ENCODE measurements at regions not wholly inside any gene's neighbourhood (a gene's known extent, or its start where the extent isn't known, plus 50 kb on each side); places are given as distances from the start of the nearest gene placed in this dataset.

- no peak for FAIRE-seq
- WGBS (ENCODE audit: missing lambda C conversion rate) = 2% methylated on average over 3 of the region's 3 CpGs
- no peak overlapping the region for H3K4me3 ChIP-seq
Observed at GRCh38 chr20:60124776-60125381, 166.7 kb downstream of the CDH26 start.

GRCh38 chr20:60125513-60125912 lies 167.3 kb downstream of the CDH26 start:
- FAIRE-seq (no peak), ATAC-seq (no peak), DNase-seq (ENCODE audit: low read depth in 1 of 2, low spot score in 1 of 2) (no peak)
- Histone ChIP-seq H3K9me3 (no peaks in the 10 kb centered on the region), H3K4me2 (no peak overlapping the region), H3K4me3 (no peak overlapping the region), H3K27ac (no peak overlapping the region), H3K4me1 (no peaks in the 10 kb centered on the region)
- WGBS (ENCODE audit: missing lambda C conversion rate) = 36% methylated on average over 8 of the region's 8 CpGs
- TF ChIP-seq POLR2AphosphoS2 (conservative IDR thresholded peaks at IDR 0.05; ENCODE audit: low read length) = no peak
- TF ChIP-seq, protein P1, sequence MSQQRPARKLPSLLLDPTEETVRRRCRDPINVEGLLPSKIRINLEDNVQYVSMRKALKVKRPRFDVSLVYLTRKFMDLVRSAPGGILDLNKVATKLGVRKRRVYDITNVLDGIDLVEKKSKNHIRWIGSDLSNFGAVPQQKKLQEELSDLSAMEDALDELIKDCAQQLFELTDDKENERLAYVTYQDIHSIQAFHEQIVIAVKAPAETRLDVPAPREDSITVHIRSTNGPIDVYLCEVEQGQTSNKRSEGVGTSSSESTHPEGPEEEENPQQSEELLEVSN (IDR thresholded peaks at IDR 0.05; ENCODE audit: borderline replicate concordance, low read depth) = no peak
- POLR2A ChIA-PET = no interaction called here
- CTCF ChIA-PET = no interaction called here

More at GRCh38 chr20:60124776-60125381, 166.7 kb downstream of the CDH26 start:
- ChIA-PET CTCF (no interaction called here), POLR2A (no interaction called here)
- Histone ChIP-seq H3K4me1 (no peaks in the 10 kb centered on the region), H3K27ac (no peak overlapping the region), H3K4me2 (no peak overlapping the region), H3K9me3 (no peaks in the 10 kb centered on the region)
- ATAC-seq (no peak), DNase-seq (ENCODE audit: low read depth in 1 of 2, low spot score in 1 of 2) (no peak)
- TF ChIP-seq, protein P2, sequence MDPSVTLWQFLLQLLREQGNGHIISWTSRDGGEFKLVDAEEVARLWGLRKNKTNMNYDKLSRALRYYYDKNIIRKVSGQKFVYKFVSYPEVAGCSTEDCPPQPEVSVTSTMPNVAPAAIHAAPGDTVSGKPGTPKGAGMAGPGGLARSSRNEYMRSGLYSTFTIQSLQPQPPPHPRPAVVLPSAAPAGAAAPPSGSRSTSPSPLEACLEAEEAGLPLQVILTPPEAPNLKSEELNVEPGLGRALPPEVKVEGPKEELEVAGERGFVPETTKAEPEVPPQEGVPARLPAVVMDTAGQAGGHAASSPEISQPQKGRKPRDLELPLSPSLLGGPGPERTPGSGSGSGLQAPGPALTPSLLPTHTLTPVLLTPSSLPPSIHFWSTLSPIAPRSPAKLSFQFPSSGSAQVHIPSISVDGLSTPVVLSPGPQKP (IDR thresholded peaks at IDR 0.05; ENCODE audit: low read depth, low read length) = no peak
- TF ChIP-seq TFCP2L1 (CRISPR knock-in tag; IDR thresholded peaks at IDR 0.05) (no peak), HOXB13 (CRISPR knock-in tag; IDR thresholded peaks at IDR 0.05; ENCODE audit: low read depth) (no peak), EHMT2 (IDR thresholded peaks at IDR 0.05; ENCODE audit: low read depth) (no peak), POLR2AphosphoS2 (conservative IDR thresholded peaks at IDR 0.05; ENCODE audit: low read length) (no peak), FOSL2 (IDR thresholded peaks at IDR 0.05) (no peak), FOSL2 (CRISPR knock-in tag; IDR thresholded peaks at IDR 0.05) (no peak), CHD2 (IDR thresholded peaks at IDR 0.05; ENCODE audit: low read length, partially characterized antibody) (no peak), BHLHE40 (IDR thresholded peaks at IDR 0.05; ENCODE audit: low read depth, low read length) (no peak)
- TF ChIP-seq, protein P3, sequence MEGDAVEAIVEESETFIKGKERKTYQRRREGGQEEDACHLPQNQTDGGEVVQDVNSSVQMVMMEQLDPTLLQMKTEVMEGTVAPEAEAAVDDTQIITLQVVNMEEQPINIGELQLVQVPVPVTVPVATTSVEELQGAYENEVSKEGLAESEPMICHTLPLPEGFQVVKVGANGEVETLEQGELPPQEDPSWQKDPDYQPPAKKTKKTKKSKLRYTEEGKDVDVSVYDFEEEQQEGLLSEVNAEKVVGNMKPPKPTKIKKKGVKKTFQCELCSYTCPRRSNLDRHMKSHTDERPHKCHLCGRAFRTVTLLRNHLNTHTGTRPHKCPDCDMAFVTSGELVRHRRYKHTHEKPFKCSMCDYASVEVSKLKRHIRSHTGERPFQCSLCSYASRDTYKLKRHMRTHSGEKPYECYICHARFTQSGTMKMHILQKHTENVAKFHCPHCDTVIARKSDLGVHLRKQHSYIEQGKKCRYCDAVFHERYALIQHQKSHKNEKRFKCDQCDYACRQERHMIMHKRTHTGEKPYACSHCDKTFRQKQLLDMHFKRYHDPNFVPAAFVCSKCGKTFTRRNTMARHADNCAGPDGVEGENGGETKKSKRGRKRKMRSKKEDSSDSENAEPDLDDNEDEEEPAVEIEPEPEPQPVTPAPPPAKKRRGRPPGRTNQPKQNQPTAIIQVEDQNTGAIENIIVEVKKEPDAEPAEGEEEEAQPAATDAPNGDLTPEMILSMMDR (IDR thresholded peaks at IDR 0.05) = no peak

DNA sequence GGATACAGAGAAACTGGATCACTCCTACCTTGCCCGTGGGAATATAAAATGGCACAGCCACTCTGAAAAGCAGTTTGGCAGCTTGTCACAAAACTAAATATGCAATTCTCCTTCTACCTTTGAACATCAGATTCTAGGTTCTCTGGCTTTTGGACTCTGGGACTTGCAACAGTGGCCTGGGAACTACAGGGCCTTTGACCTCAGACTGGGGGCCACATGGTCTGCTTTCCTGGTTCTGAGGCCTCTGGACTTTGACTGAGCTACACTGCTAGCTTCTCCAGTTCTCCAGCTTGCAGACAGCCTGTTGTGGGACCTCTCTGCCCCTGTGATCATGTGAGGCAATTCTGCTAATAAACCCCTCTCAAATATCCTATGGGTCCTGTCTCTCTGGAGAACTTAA lies 168.8 kb downstream of the CDH26 start:
- no peak for FAIRE-seq
- no peak overlapping the region for H3K4me3 ChIP-seq
- ATAC-seq = no peak
- H3K4me1 ChIP-seq = no peaks in the 10 kb centered on the region
- WGBS (ENCODE audit: missing lambda C conversion rate) = 0% methylated on average over 1 of the region's 1 CpG
- H3K27ac ChIP-seq = no peak overlapping the region
- no peak for DNase-seq (ENCODE audit: low read depth in 1 of 2, low spot score in 1 of 2)
- no peaks in the 10 kb centered on the region for H3K9me3 ChIP-seq
- POLR2A ChIA-PET = no interaction called here
- no peak overlapping the region for H3K4me2 ChIP-seq
- TF ChIP-seq POLR2A (IDR thresholded peaks at IDR 0.05; ENCODE audit: low read length) (no peak), CBX2 (IDR thresholded peaks at IDR 0.05; ENCODE audit: borderline replicate concordance, low read depth) (no peak), ESRRA (IDR thresholded peaks at IDR 0.05; ENCODE audit: borderline replicate concordance, low read length) (no peak), CHD4 (IDR thresholded peaks at IDR 0.05; ENCODE audit: borderline replicate concordance) (no peak), MAZ (IDR thresholded peaks at IDR 0.05; ENCODE audit: borderline replicate concordance, low read depth, low read length) (no peak), CHD2 (IDR thresholded peaks at IDR 0.05; ENCODE audit: low read length, partially characterized antibody) (no peak), HOXB5 (CRISPR knock-in tag; IDR thresholded peaks at IDR 0.05) (no peak), ZC3H11A (IDR thresholded peaks at IDR 0.05) (no peak), BHLHE40 (IDR thresholded peaks at IDR 0.05; ENCODE audit: low read depth, low read length) (no peak), KDM5A (IDR thresholded peaks at IDR 0.05) (no peak), TP53 (CRISPR knock-in tag; IDR thresholded peaks at IDR 0.05) (no peak), EHF (CRISPR knock-in tag; IDR thresholded peaks at IDR 0.05) (no peak), RFX5 (IDR thresholded peaks at IDR 0.05) (no peak), NFE2L2 (conservative IDR thresholded peaks at IDR 0.05; ENCODE audit: low read length) (no peak), KDM1A (IDR thresholded peaks at IDR 0.05; ENCODE audit: low read depth) (no peak)
- TF ChIP-seq, protein P4, sequence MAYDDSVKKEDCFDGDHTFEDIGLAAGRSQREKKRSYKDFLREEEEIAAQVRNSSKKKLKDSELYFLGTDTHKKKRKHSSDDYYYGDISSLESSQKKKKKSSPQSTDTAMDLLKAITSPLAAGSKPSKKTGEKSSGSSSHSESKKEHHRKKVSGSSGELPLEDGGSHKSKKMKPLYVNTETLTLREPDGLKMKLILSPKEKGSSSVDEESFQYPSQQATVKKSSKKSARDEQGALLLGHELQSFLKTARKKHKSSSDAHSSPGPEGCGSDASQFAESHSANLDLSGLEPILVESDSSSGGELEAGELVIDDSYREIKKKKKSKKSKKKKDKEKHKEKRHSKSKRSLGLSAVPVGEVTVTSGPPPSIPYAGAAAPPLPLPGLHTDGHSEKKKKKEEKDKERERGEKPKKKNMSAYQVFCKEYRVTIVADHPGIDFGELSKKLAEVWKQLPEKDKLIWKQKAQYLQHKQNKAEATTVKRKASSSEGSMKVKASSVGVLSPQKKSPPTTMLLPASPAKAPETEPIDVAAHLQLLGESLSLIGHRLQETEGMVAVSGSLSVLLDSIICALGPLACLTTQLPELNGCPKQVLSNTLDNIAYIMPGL (CRISPR knock-in tag; IDR thresholded peaks at IDR 0.05; ENCODE audit: borderline replicate concordance) = no peak
- TF ChIP-seq, protein P5, sequence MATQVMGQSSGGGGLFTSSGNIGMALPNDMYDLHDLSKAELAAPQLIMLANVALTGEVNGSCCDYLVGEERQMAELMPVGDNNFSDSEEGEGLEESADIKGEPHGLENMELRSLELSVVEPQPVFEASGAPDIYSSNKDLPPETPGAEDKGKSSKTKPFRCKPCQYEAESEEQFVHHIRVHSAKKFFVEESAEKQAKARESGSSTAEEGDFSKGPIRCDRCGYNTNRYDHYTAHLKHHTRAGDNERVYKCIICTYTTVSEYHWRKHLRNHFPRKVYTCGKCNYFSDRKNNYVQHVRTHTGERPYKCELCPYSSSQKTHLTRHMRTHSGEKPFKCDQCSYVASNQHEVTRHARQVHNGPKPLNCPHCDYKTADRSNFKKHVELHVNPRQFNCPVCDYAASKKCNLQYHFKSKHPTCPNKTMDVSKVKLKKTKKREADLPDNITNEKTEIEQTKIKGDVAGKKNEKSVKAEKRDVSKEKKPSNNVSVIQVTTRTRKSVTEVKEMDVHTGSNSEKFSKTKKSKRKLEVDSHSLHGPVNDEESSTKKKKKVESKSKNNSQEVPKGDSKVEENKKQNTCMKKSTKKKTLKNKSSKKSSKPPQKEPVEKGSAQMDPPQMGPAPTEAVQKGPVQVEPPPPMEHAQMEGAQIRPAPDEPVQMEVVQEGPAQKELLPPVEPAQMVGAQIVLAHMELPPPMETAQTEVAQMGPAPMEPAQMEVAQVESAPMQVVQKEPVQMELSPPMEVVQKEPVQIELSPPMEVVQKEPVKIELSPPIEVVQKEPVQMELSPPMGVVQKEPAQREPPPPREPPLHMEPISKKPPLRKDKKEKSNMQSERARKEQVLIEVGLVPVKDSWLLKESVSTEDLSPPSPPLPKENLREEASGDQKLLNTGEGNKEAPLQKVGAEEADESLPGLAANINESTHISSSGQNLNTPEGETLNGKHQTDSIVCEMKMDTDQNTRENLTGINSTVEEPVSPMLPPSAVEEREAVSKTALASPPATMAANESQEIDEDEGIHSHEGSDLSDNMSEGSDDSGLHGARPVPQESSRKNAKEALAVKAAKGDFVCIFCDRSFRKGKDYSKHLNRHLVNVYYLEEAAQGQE (IDR thresholded peaks at IDR 0.05) = no peak
- CTCF ChIA-PET = no interaction called here
